Activated naive CD8-positive, alpha-beta T cell treated with anti-CD3 and anti-CD28 coated beads, Interleukin-2, amount 10 ng/mL, durations not matched to agents 7 days and 5 days (primary cell): ENCODE measurements at regions not wholly inside any gene's neighbourhood (a gene's known extent, or its start where the extent isn't known, plus 50 kb on each side); places are given as distances from the start of the nearest gene placed in this dataset.

Experiments used
- ATAC-seq: fragments of 150-1000 bp; cut with Tn5 transposase; one replicate; pipeline ENCODE4 v1.10.0; 2021; ENCODE audit warnings: low read depth, moderate library complexity
- POLR2A ChIA-PET: fragments of 350-600 bp; sonication (Branson Sonifier 250); formaldehyde crosslinking; loops from one replicate; lab custom pipeline; 2021; ENCODE audit warnings: antibody characterized with exemption; lab: Charles Lee
- DNase-seq: peaks from one replicate; pipeline ENCODE4 v3.0.0; 2021
- H3K27ac Mint-ChIP-seq: one replicate; pipeline ENCODE4 v1.8.0; 2022; ENCODE audit warnings: mild to moderate bottlenecking, mixed read lengths
- H3K27me3 Mint-ChIP-seq: one replicate; pipeline ENCODE4 v1.8.0; 2022; ENCODE audit warnings: mild to moderate bottlenecking, moderate library complexity, mixed read lengths
- H3K36me3 Mint-ChIP-seq: one replicate; pipeline ENCODE4 v1.8.0; 2021; ENCODE audit warnings: mild to moderate bottlenecking, mixed read lengths
- H3K4me1 Mint-ChIP-seq: one replicate; pipeline ENCODE4 v1.8.0; 2021; ENCODE audit warnings: mixed read lengths
- H3K4me3 Mint-ChIP-seq: one replicate; pipeline ENCODE4 v1.8.0; 2022; ENCODE audit warnings: mild to moderate bottlenecking, moderate library complexity, mixed read lengths
- H3K9me3 Mint-ChIP-seq: one replicate; pipeline ENCODE4 v1.8.0; 2021; ENCODE audit warnings: mixed read lengths

DNA sequence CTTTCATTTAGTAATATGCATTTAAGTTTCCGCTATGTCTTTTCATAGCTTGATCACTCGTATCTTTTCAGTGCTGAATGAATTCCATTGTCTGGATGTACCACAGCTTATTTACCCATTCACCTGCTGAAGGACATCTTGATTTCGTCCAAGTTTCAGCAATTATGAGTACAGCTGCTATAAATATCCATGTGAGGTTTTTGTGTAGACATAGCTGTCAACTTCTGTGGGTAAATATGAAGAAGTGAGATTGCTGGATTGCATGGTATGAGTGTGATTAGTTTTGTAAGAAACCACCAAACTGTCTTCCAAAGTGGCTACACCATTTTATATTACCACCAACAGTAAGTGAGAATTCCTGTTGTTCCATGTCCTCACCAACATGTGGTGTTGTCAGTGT lies 79.2 kb upstream of the STMND1 start:
- Mint-ChIP-seq H3K36me3 (no peaks in the 10 kb centered on the region), H3K4me3 (no peak overlapping the region), H3K9me3 (peaks cover 1% of the 10 kb centered on the region), H3K4me1 (no peaks in the 10 kb centered on the region), H3K27ac (no peak overlapping the region), H3K27me3 (peaks cover 23% of the 10 kb centered on the region)
- no peak for ATAC-seq
- DNase-seq, result no peak
- POLR2A ChIA-PET, result no interaction called here

DNA sequence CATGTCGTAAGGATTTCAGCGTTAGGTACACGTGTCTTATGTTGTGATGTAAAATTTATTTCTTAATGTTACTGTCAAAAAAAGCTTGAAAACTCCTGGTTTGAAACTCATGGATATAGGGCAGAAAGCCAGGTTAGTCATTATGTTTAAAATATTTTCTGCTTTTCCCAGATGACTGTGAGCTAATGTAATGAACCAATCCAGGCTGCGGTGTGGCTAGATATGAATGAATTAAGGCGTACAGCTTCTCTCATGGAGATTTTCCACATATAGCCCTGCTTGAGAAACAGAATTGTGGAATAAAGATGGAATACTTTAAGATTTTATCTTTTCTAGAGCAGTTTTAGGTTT lies 80.3 kb upstream of the STMND1 start:
- Mint-ChIP-seq H3K36me3 (no peaks in the 10 kb centered on the region), H3K27me3 (peaks cover 26% of the 10 kb centered on the region), H3K4me3 (no peak overlapping the region), H3K27ac (no peak overlapping the region), H3K9me3 (no peaks in the 10 kb centered on the region), H3K4me1 (peaks cover 1% of the 10 kb centered on the region)
- ATAC-seq, result no peak
- POLR2A ChIA-PET, result no interaction called here
- no peak for DNase-seq

DNA sequence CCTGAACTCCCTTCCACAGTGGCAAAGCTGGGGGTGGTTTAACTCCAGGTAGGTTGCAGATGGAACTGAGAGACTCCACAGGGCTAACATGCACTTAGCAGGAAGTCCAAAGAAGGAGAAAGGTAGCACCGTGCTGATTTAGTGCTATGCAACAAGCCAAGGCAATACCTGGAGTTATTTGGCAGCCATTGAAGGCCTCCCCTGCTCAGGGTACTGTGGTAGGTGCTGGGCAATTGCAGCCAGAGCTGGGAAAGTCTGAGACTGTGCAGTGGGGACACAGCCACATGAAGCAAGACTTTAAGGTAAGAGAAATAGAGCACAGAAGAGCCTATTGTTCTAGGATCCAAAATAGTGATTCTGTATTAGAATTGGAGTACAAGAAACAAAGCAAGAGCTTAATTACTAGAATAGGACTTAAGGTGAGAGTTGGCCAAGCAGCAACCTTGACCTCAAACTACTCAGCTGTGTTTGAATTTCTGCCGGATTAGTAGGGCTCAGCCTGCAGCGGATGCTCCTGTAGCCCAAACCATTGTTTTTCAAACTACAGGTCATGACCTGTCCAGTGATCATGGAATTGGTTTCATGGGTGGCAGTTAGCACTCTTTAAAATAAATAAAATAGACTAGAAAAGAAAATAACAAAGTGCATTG lies 80.8 kb upstream of the STMND1 start:
- Mint-ChIP-seq H3K4me3 (no peak overlapping the region), H3K4me1 (peaks cover 1% of the 10 kb centered on the region), H3K27me3 (peaks cover 30% of the 10 kb centered on the region), H3K36me3 (no peaks in the 10 kb centered on the region), H3K27ac (no peak overlapping the region), H3K9me3 (no peaks in the 10 kb centered on the region)
- ATAC-seq (no peak), DNase-seq (no peak)
- POLR2A ChIA-PET, result no interaction called here

DNA sequence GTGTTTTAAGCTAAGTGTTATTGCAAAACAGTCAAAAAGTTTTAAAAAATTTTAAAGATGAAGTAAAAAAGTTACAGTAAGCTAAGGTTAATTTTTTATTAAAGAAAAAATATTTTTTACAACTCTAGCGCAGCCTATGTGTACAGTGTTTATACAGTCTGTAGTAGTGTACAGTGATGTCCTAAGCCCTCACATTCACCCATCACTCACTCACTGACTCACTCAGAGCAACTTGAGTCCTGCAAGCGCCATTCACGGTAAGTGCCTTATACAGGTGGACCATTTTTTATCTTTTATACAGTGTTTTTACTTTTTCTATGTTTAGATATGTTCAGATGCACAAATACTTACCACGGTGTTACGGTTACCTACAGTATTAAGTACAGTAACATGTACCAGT lies 83.4 kb upstream of the STMND1 start:
- H3K27ac Mint-ChIP-seq, result no peak overlapping the region
- peaks cover 6% of the 10 kb centered on the region for H3K4me1 Mint-ChIP-seq
- no peaks in the 10 kb centered on the region for H3K36me3 Mint-ChIP-seq
- peaks cover 40% of the 10 kb centered on the region for H3K27me3 Mint-ChIP-seq
- POLR2A ChIA-PET, result no interaction called here
- ATAC-seq (no peak), DNase-seq (no peak)
- H3K9me3 Mint-ChIP-seq, result peaks cover 2% of the 10 kb centered on the region
- no peak overlapping the region for H3K4me3 Mint-ChIP-seq

GRCh38 chr6:17017416-17017815 lies 84.4 kb upstream of the STMND1 start:
- POLR2A ChIA-PET, result no interaction called here
- H3K9me3 Mint-ChIP-seq, result peaks cover 2% of the 10 kb centered on the region

GRCh38 chr6:17015551-17016381 lies 86.1 kb upstream of the STMND1 start:
- ATAC-seq (peak; percentile 86), DNase-seq (peak; percentile 70)
- no peaks in the 10 kb centered on the region for H3K36me3 Mint-ChIP-seq
- H3K9me3 Mint-ChIP-seq, result peaks cover 2% of the 10 kb centered on the region
- H3K4me3 Mint-ChIP-seq, result peak overlapping the region; percentile 83
- POLR2A ChIA-PET, result interaction anchor here (2.3 kb wide), 1 partner anchor 10 kb away, joined by 9 read pairs; no protein-coding TSS in a partner anchor
- peaks cover 31% of the 10 kb centered on the region for H3K27me3 Mint-ChIP-seq
- peak overlapping the region; percentile 55 for H3K27ac Mint-ChIP-seq
- H3K4me1 Mint-ChIP-seq, result peaks cover 6% of the 10 kb centered on the region

More at GRCh38 chr6:17017416-17017815, 84.4 kb upstream of the STMND1 start:
- H3K27me3 Mint-ChIP-seq, result peaks cover 37% of the 10 kb centered on the region
- no peak for ATAC-seq
- no peak overlapping the region for H3K4me3 Mint-ChIP-seq
- DNase-seq, result no peak
- H3K27ac Mint-ChIP-seq, result no peak overlapping the region
- no peaks in the 10 kb centered on the region for H3K36me3 Mint-ChIP-seq
- H3K4me1 Mint-ChIP-seq, result peaks cover 6% of the 10 kb centered on the region

DNA sequence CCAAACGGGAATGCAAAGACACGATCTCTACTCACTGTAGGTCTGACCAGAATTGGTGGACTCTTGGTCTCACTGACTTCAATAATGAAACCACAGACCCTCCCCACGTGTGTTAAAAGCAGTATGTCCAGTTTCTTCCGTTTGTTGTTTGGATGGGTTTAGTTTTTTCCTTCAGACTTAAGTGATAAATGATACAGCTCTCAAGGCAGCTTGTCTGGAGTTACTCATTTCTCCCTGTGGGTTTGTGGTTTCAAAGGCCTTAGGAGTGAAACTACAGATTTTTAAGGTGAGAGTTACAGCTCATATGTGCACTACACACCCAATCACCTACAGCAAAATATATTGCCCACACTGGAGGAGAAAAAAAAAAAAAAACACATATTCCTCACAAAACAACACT lies 86.7 kb upstream of the STMND1 start:
- Mint-ChIP-seq H3K36me3 (no peaks in the 10 kb centered on the region), H3K4me3 (peak overlapping the region; percentile 57), H3K9me3 (peaks cover 2% of the 10 kb centered on the region), H3K27ac (no peak overlapping the region), H3K4me1 (peaks cover 6% of the 10 kb centered on the region), H3K27me3 (peaks cover 27% of the 10 kb centered on the region)
- ATAC-seq, result peak; percentile 26
- POLR2A ChIA-PET, result interaction anchor here (2.3 kb wide), 1 partner anchor 9 kb away, joined by 9 read pairs; no protein-coding TSS in a partner anchor
- no peak for DNase-seq

DNA sequence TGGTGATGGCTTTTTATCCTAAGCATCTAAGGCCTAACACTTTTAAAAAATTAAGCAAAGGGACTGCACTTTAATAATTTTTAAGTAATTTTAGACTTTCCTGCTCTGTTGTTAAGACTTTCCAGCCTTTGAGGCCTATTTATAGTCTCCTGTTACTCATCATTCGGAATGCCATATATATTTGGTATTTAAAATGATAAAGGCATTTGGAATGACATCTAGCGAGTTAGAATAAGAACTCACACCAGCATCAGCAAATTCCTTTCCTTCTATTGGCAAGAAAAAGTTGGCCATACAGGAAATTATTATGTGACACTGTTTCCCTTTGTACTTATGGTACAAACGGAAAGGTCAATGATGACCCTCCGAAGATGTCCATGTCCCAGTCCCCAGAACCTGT lies 88.1 kb upstream of the STMND1 start:
- Mint-ChIP-seq H3K27me3 (peaks cover 23% of the 10 kb centered on the region), H3K4me1 (peaks cover 6% of the 10 kb centered on the region), H3K27ac (no peak overlapping the region), H3K9me3 (peaks cover 2% of the 10 kb centered on the region), H3K36me3 (no peaks in the 10 kb centered on the region), H3K4me3 (no peak overlapping the region)
- ATAC-seq (no peak), DNase-seq (no peak)
- POLR2A ChIA-PET, result no interaction called here

GRCh38 chr6:17012421-17013225 lies 89.2 kb upstream of the STMND1 start:
- Mint-ChIP-seq H3K4me3 (no peak overlapping the region), H3K27me3 (peaks cover 23% of the 10 kb centered on the region), H3K36me3 (no peaks in the 10 kb centered on the region), H3K27ac (no peak overlapping the region), H3K9me3 (peaks cover 6% of the 10 kb centered on the region), H3K4me1 (peaks cover 6% of the 10 kb centered on the region)
- DNase-seq, result no peak
- POLR2A ChIA-PET, result no interaction called here
- ATAC-seq, result no peak

GRCh38 chr6:17011985-17012384 lies 89.9 kb upstream of the STMND1 start:
- POLR2A ChIA-PET, result no interaction called here
- DNase-seq (no peak), ATAC-seq (no peak)
- Mint-ChIP-seq H3K9me3 (peaks cover 6% of the 10 kb centered on the region), H3K27ac (no peak overlapping the region), H3K4me3 (no peak overlapping the region), H3K27me3 (peaks cover 23% of the 10 kb centered on the region), H3K4me1 (peaks cover 6% of the 10 kb centered on the region), H3K36me3 (no peaks in the 10 kb centered on the region)

DNA sequence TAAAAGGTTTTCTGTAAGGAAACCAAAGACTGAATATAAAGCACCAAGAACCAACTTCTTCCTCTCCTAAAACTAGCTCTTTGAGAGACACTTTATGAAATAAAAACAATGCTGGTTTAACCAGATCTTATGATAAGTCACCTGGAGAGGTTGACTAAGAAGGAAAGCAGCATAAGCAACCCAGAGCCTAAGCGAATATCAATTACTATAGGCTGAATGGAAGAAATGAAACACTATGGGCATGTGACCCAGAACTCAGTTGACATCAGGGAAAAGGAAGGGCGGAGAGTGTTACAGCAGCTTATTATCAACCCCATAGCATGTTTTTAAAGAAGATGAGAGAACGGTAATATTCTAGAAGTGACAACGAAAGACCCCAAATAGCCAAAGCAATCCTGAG lies 94.1 kb upstream of the STMND1 start:
- peaks cover 4% of the 10 kb centered on the region for H3K9me3 Mint-ChIP-seq
- no peak overlapping the region for H3K4me3 Mint-ChIP-seq
- ATAC-seq (no peak), DNase-seq (no peak)
- POLR2A ChIA-PET, result no interaction called here
- no peak overlapping the region for H3K27ac Mint-ChIP-seq
- no peaks in the 10 kb centered on the region for H3K36me3 Mint-ChIP-seq
- peaks cover 23% of the 10 kb centered on the region for H3K27me3 Mint-ChIP-seq
- H3K4me1 Mint-ChIP-seq, result no peaks in the 10 kb centered on the region

DNA sequence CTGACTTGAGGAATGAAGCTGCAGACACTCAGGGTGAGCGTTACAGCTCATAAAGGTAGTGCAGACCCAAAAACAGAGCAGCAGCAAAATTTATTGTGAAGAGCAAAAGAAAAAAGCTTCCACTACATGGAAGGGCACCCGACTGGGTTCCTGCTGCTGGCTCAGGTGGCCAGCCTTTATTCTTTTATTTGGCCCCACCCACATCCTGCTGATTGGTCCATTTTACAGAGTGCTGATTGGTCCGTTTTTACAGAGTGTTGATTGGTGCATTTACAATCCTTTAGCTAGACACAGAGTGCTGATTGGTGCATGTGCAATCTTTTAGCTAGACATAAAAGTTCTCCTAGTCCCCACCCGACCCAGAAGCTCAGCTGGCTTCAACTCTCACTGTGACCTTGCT lies 95.3 kb upstream of the STMND1 start:
- Mint-ChIP-seq H3K27me3 (peaks cover 27% of the 10 kb centered on the region), H3K4me1 (no peaks in the 10 kb centered on the region), H3K36me3 (no peaks in the 10 kb centered on the region), H3K4me3 (no peak overlapping the region), H3K27ac (no peak overlapping the region), H3K9me3 (peaks cover 4% of the 10 kb centered on the region)
- DNase-seq (no peak), ATAC-seq (no peak)
- POLR2A ChIA-PET, result interaction anchor here (1.9 kb wide), 1 partner anchor 9 kb away, joined by 9 read pairs; no protein-coding TSS in a partner anchor

- Mint-ChIP-seq H3K27me3 (peaks cover 35% of the 10 kb centered on the region), H3K27ac (no peak overlapping the region), H3K9me3 (peaks cover 4% of the 10 kb centered on the region), H3K36me3 (no peaks in the 10 kb centered on the region), H3K4me3 (no peak overlapping the region), H3K4me1 (no peaks in the 10 kb centered on the region)
- DNase-seq (no peak), ATAC-seq (no peak)
- POLR2A ChIA-PET, result interaction anchor here (0.6 kb wide), 1 partner anchor 602 kb away, joined by 3 read pairs; no protein-coding TSS in a partner anchor
Measured at GRCh38 chr6:17004269-17004668, 97.6 kb upstream of the STMND1 start.
